A673 (cell line): ENCODE measurements at regions not wholly inside any gene's neighbourhood (a gene's known extent, or its start where the extent isn't known, plus 50 kb on each side); places are given as distances from the start of the nearest gene placed in this dataset.

Source experiments
- BruUV-seq: library from RNA; stranded (reverse); fragments of 400-500 nt; replicated peaks from 2 replicates; lab custom pipeline; 2021; lab: Mats Ljungman, UMichigan
- CTCF ChIA-PET: fragments of 300-600 bp; sonication (Branson Sonifier 250); formaldehyde crosslinking; loops from one replicate; lab custom pipeline; 2022; ENCODE audit warnings: antibody characterized with exemption; lab: Charles Lee
- POLR2A ChIA-PET: fragments of 300-600 bp; sonication (Branson Sonifier 250); formaldehyde crosslinking; loops from one replicate; lab custom pipeline; 2022; ENCODE audit warnings: antibody characterized with exemption; ENCODE audit not compliant: low non-redundant PET; lab: Charles Lee
- DNase-seq: peaks from one replicate; pipeline ENCODE4 v3.0.0-alpha.2; 2015; ENCODE audit warnings: low spot score
- H3K27ac ChIP-seq: fragments of 200-600 bp; sonication (generic); 2 replicates; pipeline ENCODE4 v1.5.1; 2016; ENCODE audit warnings: mixed run types, low read depth, mild to moderate bottlenecking, mixed read lengths, antibody characterized with exemption, low read length; ENCODE audit not compliant: poor library complexity, severe bottlenecking
- H3K27me3 ChIP-seq: fragments of 200-600 bp; sonication (generic); replicated peaks from 2 replicates; pipeline ENCODE4 v1.6.1; 2017; ENCODE audit warnings: mixed run types, low read depth, mild to moderate bottlenecking, mixed read lengths, antibody characterized with exemption, low read length; ENCODE audit not compliant: insufficient read depth, poor library complexity
- H3K36me3 ChIP-seq: fragments of 200-600 bp; sonication (generic); 2 replicates; pipeline ENCODE4 v1.6.1; 2016; ENCODE audit warnings: mixed run types, mild to moderate bottlenecking, mixed read lengths, antibody characterized with exemption, low read length; ENCODE audit not compliant: insufficient read depth, poor library complexity, severe bottlenecking
- H3K4me1 ChIP-seq: fragments of 200-600 bp; sonication (generic); 2 replicates; pipeline ENCODE4 v1.6.1; 2017; ENCODE audit warnings: mixed run types, mild to moderate bottlenecking, mixed read lengths, antibody characterized with exemption, low read length; ENCODE audit not compliant: insufficient read depth, poor library complexity, severe bottlenecking
- H3K4me3 ChIP-seq: fragments of 200-600 bp; sonication (generic); 2 replicates; pipeline ENCODE4 v1.5.1; 2016; ENCODE audit warnings: low read depth, mixed run types, mild to moderate bottlenecking, mixed read lengths, low read length; ENCODE audit not compliant: poor library complexity, severe bottlenecking
- H3K9me3 ChIP-seq: fragments of 200-600 bp; sonication (generic); 2 replicates; pipeline ENCODE4 v1.6.1; 2016; ENCODE audit warnings: mixed run types, low read depth, mild to moderate bottlenecking, mixed read lengths, antibody characterized with exemption, low read length; ENCODE audit not compliant: poor library complexity, severe bottlenecking
- CTCF ChIP-seq: fragments of 300-800, 200-600 bp; sonication (generic); conservative IDR thresholded peaks from 2 replicates; pipeline ENCODE4 v1.5.1; 2017; ENCODE audit warnings: low read depth, mild to moderate bottlenecking, antibody characterized with exemption, low read length, moderate library complexity, mixed read lengths
- EZH2 ChIP-seq: fragments of 200-600 bp; sonication (generic); IDR thresholded peaks from 2 replicates; pipeline ENCODE4 v1.6.1; 2017; ENCODE audit warnings: borderline replicate concordance, low read depth, mild to moderate bottlenecking, mixed read lengths, antibody characterized with exemption, low read length; ENCODE audit not compliant: poor library complexity, severe bottlenecking
- intact Hi-C: fragments of 100-400 bp; cut with micrococcal nuclease; formaldehyde crosslinking; loops from one replicate; pipeline ENCODE4 v1.10.0; 2022; ENCODE audit not compliant: unreplicated experiment

GRCh38 chr2:20526708-20527107 is 79.8 kb downstream of the RHOB start:
- intact Hi-C loops: no loop called here
- BruUV-seq: no TSS peak
- no peak for DNase-seq
- POLR2A ChIA-PET: no interaction called here
- CTCF ChIA-PET: no interaction called here
- Histone ChIP-seq H3K27ac (no peak overlapping the region), H3K27me3 (no peaks in the 10 kb centered on the region), H3K9me3 (no peaks in the 10 kb centered on the region), H3K36me3 (no peaks in the 10 kb centered on the region), H3K4me3 (no peak overlapping the region), H3K4me1 (peaks cover 8% of the 10 kb centered on the region)
- TF ChIP-seq CTCF (no peak), EZH2 (no peak)

- Histone ChIP-seq H3K4me1 (peaks cover 8% of the 10 kb centered on the region), H3K36me3 (no peaks in the 10 kb centered on the region), H3K27me3 (no peaks in the 10 kb centered on the region), H3K4me3 (no peak overlapping the region), H3K9me3 (no peaks in the 10 kb centered on the region), H3K27ac (no peak overlapping the region)
- ChIA-PET CTCF (no interaction called here), POLR2A (no interaction called here)
- intact Hi-C loops: no loop called here
- BruUV-seq: no TSS peak
- DNase-seq: no peak
- TF ChIP-seq EZH2: no peak
- TF ChIP-seq CTCF: no peak
These were observed 81.8 kb downstream of the RHOB start for GRCh38 chr2:20528713-20529112.

- Histone ChIP-seq H3K4me3 (no peak overlapping the region), H3K36me3 (no peaks in the 10 kb centered on the region), H3K27ac (no peak overlapping the region), H3K9me3 (no peaks in the 10 kb centered on the region), H3K27me3 (no peaks in the 10 kb centered on the region), H3K4me1 (peaks cover under 1% of the 10 kb centered on the region)
- BruUV-seq: no TSS peak
- CTCF ChIA-PET: no interaction called here
- POLR2A ChIA-PET: no interaction called here
- intact Hi-C loops: no loop called here
- TF ChIP-seq EZH2: no peak
- DNase-seq: no peak
These were observed 83.6 kb downstream of the RHOB start for GRCh38 chr2:20530520-20530919.

- intact Hi-C loops: no loop called here
- no TSS peak for BruUV-seq
- Histone ChIP-seq H3K9me3 (no peaks in the 10 kb centered on the region), H3K4me1 (no peaks in the 10 kb centered on the region), H3K36me3 (no peaks in the 10 kb centered on the region), H3K27me3 (no peaks in the 10 kb centered on the region), H3K4me3 (no peak overlapping the region), H3K27ac (no peak overlapping the region)
- ChIA-PET POLR2A (no interaction called here), CTCF (no interaction called here)
- no peak for DNase-seq
- TF ChIP-seq CTCF (no peak), EZH2 (no peak)
These were observed 84.9 kb downstream of the RHOB start for GRCh38 chr2:20531633-20532262.
